B cell (primary cell): ENCODE measurements at regions not wholly inside any gene's neighbourhood (a gene's known extent, or its start where the extent isn't known, plus 50 kb on each side); places are given as distances from the start of the nearest gene placed in this dataset.

Experiments
- ATAC-seq: fragments of 200-7000 bp; cut with Tn5 transposase; one replicate; pipeline ENCODE4 v1.10.0; 2021; ENCODE audit warnings: low read depth, mild to moderate bottlenecking, moderate number of reproducible peaks, moderate library complexity
- CTCF ChIA-PET: fragments of 350-600 bp; sonication (Branson Sonifier 250); formaldehyde crosslinking; loops from one replicate; lab custom pipeline; 2021; ENCODE audit warnings: antibody characterized with exemption, inconsistent platforms; lab: Charles Lee
- POLR2A ChIA-PET: fragments of 350-600 bp; sonication (Branson Sonifier 250); formaldehyde crosslinking; loops from one replicate; lab custom pipeline; 2021; ENCODE audit warnings: antibody characterized with exemption; lab: Charles Lee
- DNase-seq: peaks from one replicate; pipeline ENCODE4 v3.0.0; 2013
- H2AFZ ChIP-seq: 2 replicates; pipeline ENCODE4 v1.6.1; 2012; ENCODE audit warnings: mild to moderate bottlenecking, low read depth, low read length; ENCODE audit not compliant: insufficient read depth, poor library complexity, severe bottlenecking
- H3K27ac ChIP-seq, 2 donors: 1 replicate in 1 of 2; 2 replicates in 1 of 2; pipeline ENCODE4 v1.5.1; 2012 to 2013; ENCODE audit warnings: low read length in 2 of 2, mild to moderate bottlenecking in 2 of 2, moderate library complexity in 1 of 2
- H3K27me3 ChIP-seq, 4 experiments: fragments of 200-600 bp in 1 of 4; sonication (generic) in 1 of 4; replicated peaks in 1 of 4; 1 replicate in 2 of 4; 2 replicates in 2 of 4; pipeline versions ENCODE4 v1.6.1 to v1.7.0; 2013 to 2016; ENCODE audit warnings: low read length in 3 of 4, mild to moderate bottlenecking in 2 of 4, mixed read lengths in 1 of 4, moderate library complexity in 1 of 4; ENCODE audit not compliant: insufficient read depth in 4 of 4, control insufficient read depth in 3 of 4; ENCODE audit errors: control extremely low read depth in 1 of 4
- H3K36me3 ChIP-seq, 2 experiments: replicated peaks in 1 of 2; 1 replicate in 1 of 2; 2 replicates in 1 of 2; pipeline versions ENCODE4 v1.6.1 to v1.7.1; 2013; ENCODE audit warnings: low read length in 1 of 2; ENCODE audit not compliant: insufficient read depth in 2 of 2, control insufficient read depth in 1 of 2; ENCODE audit errors: control extremely low read depth in 1 of 2, extremely low read depth in 1 of 2
- H3K4me1 ChIP-seq, 2 donors: fragments of 200-600 bp in 1 of 2; sonication (generic) in 1 of 2; 1 replicate in 1 of 2; 2 replicates in 1 of 2; pipeline versions ENCODE4 v1.5.1 to v1.6.1; 2013 to 2017; ENCODE audit warnings: low read length in 2 of 2; ENCODE audit not compliant: control insufficient read depth in 2 of 2, insufficient read depth in 2 of 2
- H3K4me2 ChIP-seq: replicated peaks from 2 replicates; pipeline ENCODE3; 2012; ENCODE audit warnings: mild to moderate bottlenecking, low read depth, low read length; ENCODE audit not compliant: poor library complexity, severe bottlenecking
- H3K4me3 ChIP-seq, 5 experiments: fragments of 200-600 bp in 1 of 5; sonication (generic) in 1 of 5; 1 replicate in 3 of 5; 2 replicates in 2 of 5; pipeline versions ENCODE4 v1.5.1 to v1.7.0; 2011 to 2016; ENCODE audit warnings: low read length in 4 of 5, mild to moderate bottlenecking in 4 of 5, low read depth in 2 of 5, control low read depth in 1 of 5, moderate library complexity in 1 of 5; ENCODE audit not compliant: insufficient read depth in 1 of 5; ENCODE audit errors: control extremely low read depth in 1 of 5, extremely low read depth in 1 of 5
- H3K79me2 ChIP-seq: fragments of 200-600 bp; sonication (generic); one replicate; pipeline ENCODE4 v1.6.0; 2016; ENCODE audit warnings: low read length; ENCODE audit not compliant: control insufficient read depth, insufficient read depth
- H3K9ac ChIP-seq: fragments of 200-600 bp; sonication (generic); 2 replicates; pipeline ENCODE4 v1.6.1; 2017; ENCODE audit warnings: mild to moderate bottlenecking, low read length, moderate library complexity
- H3K9me3 ChIP-seq, 3 donors: one replicate each; pipeline versions ENCODE4 v1.6.1 to v1.7.1; 2013; ENCODE audit warnings: low read length in 2 of 3; ENCODE audit not compliant: control insufficient read depth in 2 of 3, insufficient read depth in 1 of 3; ENCODE audit errors: control extremely low read depth in 1 of 3
- H4K20me1 ChIP-seq: 2 replicates; pipeline ENCODE4 v1.6.0; 2012; ENCODE audit warnings: mild to moderate bottlenecking, low read length; ENCODE audit not compliant: insufficient read depth, control insufficient read depth, poor library complexity, severe bottlenecking
- H3K27ac Mint-ChIP-seq: one replicate; pipeline ENCODE4 v1.8.0; 2021; ENCODE audit warnings: mixed read lengths
- H3K27me3 Mint-ChIP-seq: one replicate; pipeline ENCODE4 v1.8.0; 2021; ENCODE audit warnings: mixed read lengths
- H3K4me1 Mint-ChIP-seq: one replicate; pipeline ENCODE4 v1.8.0; 2021; ENCODE audit warnings: mixed read lengths
- H3K4me3 Mint-ChIP-seq: one replicate; pipeline ENCODE4 v1.8.0; 2021; ENCODE audit warnings: mixed read lengths
- H3K9me3 Mint-ChIP-seq: one replicate; pipeline ENCODE4 v1.8.0; 2022; ENCODE audit warnings: mixed read lengths; ENCODE audit not compliant: insufficient read depth
- EZH2 ChIP-seq: IDR thresholded peaks from 2 replicates; pipeline ENCODE4 v1.6.1; 2012; ENCODE audit warnings: borderline replicate concordance, low read depth, mild to moderate bottlenecking, moderate library complexity, low read length; ENCODE audit not compliant: insufficient read depth, poor library complexity, severe bottlenecking
- WGBS: methylation state at CpG from one replicate; pipeline ENCODE4 v1.1.5; 2013; ENCODE audit warnings: missing lambda C conversion rate; ENCODE audit not compliant: insufficient coverage; 5-methylcytosine and 5-hydroxymethylcytosine counted together
- intact Hi-C: fragments of 100-400 bp; cut with micrococcal nuclease; formaldehyde crosslinking; loops from one replicate; pipeline ENCODE4 v1.10.0; 2022
- TF ChIP-seq, protein P1 (sequence below): fragments of 200-600 bp; IDR thresholded peaks from one replicate; pipeline ENCODE4 v1.8.0; 2022; ENCODE audit warnings: antibody characterized with exemption, mild to moderate bottlenecking

DNA sequence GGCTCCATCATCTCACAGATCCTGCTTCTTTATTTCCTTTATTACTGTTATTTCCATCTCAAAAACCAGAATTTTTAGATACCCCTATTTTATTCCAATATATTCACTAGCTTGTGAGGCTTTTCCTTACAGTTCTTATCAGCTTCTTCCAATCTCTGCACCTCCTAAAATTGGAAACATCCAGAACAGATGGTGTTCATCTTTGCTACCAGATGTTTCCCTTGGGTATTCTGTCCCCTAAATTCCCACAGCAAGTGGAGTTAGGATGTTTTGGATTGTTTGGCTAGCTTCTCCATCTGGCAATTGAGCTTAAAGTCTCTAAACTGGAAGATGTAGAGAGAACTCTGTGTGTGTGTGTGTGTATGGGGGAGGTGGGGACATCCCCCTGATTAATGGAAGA lies 580.4 kb downstream of the DTWD2 start:
- Histone ChIP-seq H3K9me3 (peaks cover 0 to 9% (median 0%) of the 10 kb centered on the region in 3 donors), H4K20me1 (no peaks in the 10 kb centered on the region), H2AFZ (no peak overlapping the region), H3K9ac (no peak overlapping the region), H3K36me3 (no peaks in the 10 kb centered on the region), H3K27ac (no peak overlapping the region), H3K4me2 (no peak overlapping the region), H3K4me1 (no peaks in the 10 kb centered on the region), H3K27me3 (no peaks in the 10 kb centered on the region), H3K79me2 (no peaks in the 10 kb centered on the region), H3K4me3 (no peak overlapping the region)
- ChIA-PET CTCF (no interaction called here), POLR2A (no interaction called here)
- TF ChIP-seq, protein P1, sequence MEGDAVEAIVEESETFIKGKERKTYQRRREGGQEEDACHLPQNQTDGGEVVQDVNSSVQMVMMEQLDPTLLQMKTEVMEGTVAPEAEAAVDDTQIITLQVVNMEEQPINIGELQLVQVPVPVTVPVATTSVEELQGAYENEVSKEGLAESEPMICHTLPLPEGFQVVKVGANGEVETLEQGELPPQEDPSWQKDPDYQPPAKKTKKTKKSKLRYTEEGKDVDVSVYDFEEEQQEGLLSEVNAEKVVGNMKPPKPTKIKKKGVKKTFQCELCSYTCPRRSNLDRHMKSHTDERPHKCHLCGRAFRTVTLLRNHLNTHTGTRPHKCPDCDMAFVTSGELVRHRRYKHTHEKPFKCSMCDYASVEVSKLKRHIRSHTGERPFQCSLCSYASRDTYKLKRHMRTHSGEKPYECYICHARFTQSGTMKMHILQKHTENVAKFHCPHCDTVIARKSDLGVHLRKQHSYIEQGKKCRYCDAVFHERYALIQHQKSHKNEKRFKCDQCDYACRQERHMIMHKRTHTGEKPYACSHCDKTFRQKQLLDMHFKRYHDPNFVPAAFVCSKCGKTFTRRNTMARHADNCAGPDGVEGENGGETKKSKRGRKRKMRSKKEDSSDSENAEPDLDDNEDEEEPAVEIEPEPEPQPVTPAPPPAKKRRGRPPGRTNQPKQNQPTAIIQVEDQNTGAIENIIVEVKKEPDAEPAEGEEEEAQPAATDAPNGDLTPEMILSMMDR, result no peak
- no peak for TF ChIP-seq EZH2
- intact Hi-C loops, result no loop called here
- peaks cover 2% of the 10 kb centered on the region for H3K9me3 Mint-ChIP-seq
- H3K27ac Mint-ChIP-seq, result no peak overlapping the region
- no peak overlapping the region for H3K4me3 Mint-ChIP-seq
- H3K27me3 Mint-ChIP-seq, result no peaks in the 10 kb centered on the region
- DNase-seq, result no peak
- no peaks in the 10 kb centered on the region for H3K4me1 Mint-ChIP-seq
- no peak for ATAC-seq

DNA sequence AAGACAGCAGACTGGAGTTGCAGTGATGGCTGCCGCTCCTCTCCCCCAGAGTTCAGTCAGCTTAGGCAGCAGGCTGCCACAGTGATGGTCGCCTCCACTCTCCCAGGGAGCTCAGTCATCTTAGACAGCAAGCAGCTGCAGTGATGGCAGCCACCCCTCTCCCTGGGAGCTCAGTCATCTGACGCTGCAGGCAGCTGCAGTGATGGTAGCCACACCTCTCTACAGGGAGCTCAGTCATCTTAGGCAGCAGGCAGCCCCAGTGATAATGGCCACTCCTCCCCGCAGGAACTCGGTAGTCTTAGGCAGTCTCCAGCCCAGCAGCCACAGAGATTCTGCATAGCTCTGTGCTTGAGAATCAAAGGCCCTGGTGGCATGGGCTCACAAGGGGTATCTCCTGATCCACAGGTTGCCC lies 582.7 kb downstream of the DTWD2 start:
- POLR2A ChIA-PET, result no interaction called here
- no peaks in the 10 kb centered on the region for H3K4me1 Mint-ChIP-seq
- no peak overlapping the region for H3K27ac ChIP-seq
- H3K36me3 ChIP-seq, result no peaks in the 10 kb centered on the region
- ATAC-seq (no peak), DNase-seq (no peak)
- peaks cover 2% of the 10 kb centered on the region for H3K9me3 Mint-ChIP-seq
- H3K4me1 ChIP-seq, result no peaks in the 10 kb centered on the region
- H3K27me3 Mint-ChIP-seq, result no peaks in the 10 kb centered on the region
- 87% methylated on average over 5 of the region's 5 CpGs for WGBS
- peaks cover 0 to 9% (median 0%) of the 10 kb centered on the region in 3 donors for H3K9me3 ChIP-seq
- H4K20me1 ChIP-seq, result no peaks in the 10 kb centered on the region
- H2AFZ ChIP-seq, result no peak overlapping the region
- TF ChIP-seq, protein P1, result no peak
- TF ChIP-seq EZH2, result no peak
- H3K4me2 ChIP-seq, result no peak overlapping the region
- no peak overlapping the region for H3K4me3 Mint-ChIP-seq
- no peaks in the 10 kb centered on the region for H3K27me3 ChIP-seq
- no peaks in the 10 kb centered on the region for H3K79me2 ChIP-seq
- CTCF ChIA-PET, result no interaction called here
- no peak overlapping the region for H3K27ac Mint-ChIP-seq
- no peak overlapping the region for H3K4me3 ChIP-seq
- H3K9ac ChIP-seq, result no peak overlapping the region
- intact Hi-C loops, result no loop called here
